GM19351 (cell line): ENCODE measurements at regions not wholly inside any gene's neighbourhood (a gene's known extent, or its start where the extent isn't known, plus 50 kb on each side); places are given as distances from the start of the nearest gene placed in this dataset.

ENCODE experiments used
- ATAC-seq: cut with Tn5 transposase; IDR thresholded peaks from one replicate; pipeline ENCODE4 v1.9.1; 2021; ENCODE audit warnings: mild to moderate bottlenecking, moderate library complexity; ENCODE audit not compliant: unreplicated experiment

- no peak for ATAC-seq
Observed at GRCh38 chr11:91872243-91872642, 352.4 kb upstream of the FAT3 start.

- ATAC-seq = no peak
Observed at GRCh38 chr11:91871791-91872190, 352.8 kb upstream of the FAT3 start.

- no peak for ATAC-seq
Observed at GRCh38 chr11:91871048-91871447, 353.6 kb upstream of the FAT3 start.

- ATAC-seq = no peak
Observed at GRCh38 chr11:91869686-91870085, 354.9 kb upstream of the FAT3 start.

GRCh38 chr11:91866642-91867041, 358.0 kb upstream of the FAT3 start:
- no peak for ATAC-seq

GRCh38 chr11:91860661-91861060, 364.0 kb upstream of the FAT3 start:
- no peak for ATAC-seq

GRCh38 chr11:91859666-91860065, 365.0 kb upstream of the FAT3 start:
- ATAC-seq = no peak

- no peak for ATAC-seq
Observed at GRCh38 chr11:91857179-91857578, 367.4 kb upstream of the FAT3 start.

- ATAC-seq = no peak
Observed at GRCh38 chr11:91854780-91855179, 369.8 kb upstream of the FAT3 start.

GRCh38 chr11:91854171-91854570, 370.4 kb upstream of the FAT3 start:
- no peak for ATAC-seq

GRCh38 chr11:91851908-91852307, 372.7 kb upstream of the FAT3 start:
- ATAC-seq = no peak

- ATAC-seq = no peak
Observed at GRCh38 chr11:91850533-91851275, 373.9 kb upstream of the FAT3 start.

GRCh38 chr11:91850021-91850420, 374.6 kb upstream of the FAT3 start:
- ATAC-seq = no peak

GRCh38 chr11:91846649-91847048, 378.0 kb upstream of the FAT3 start:
- no peak for ATAC-seq

GRCh38 chr11:91846002-91846401, 378.6 kb upstream of the FAT3 start:
- ATAC-seq = no peak

- no peak for ATAC-seq
Observed at GRCh38 chr11:91840640-91841240, 383.9 kb upstream of the FAT3 start.

GRCh38 chr11:91837411-91838330, 386.9 kb upstream of the FAT3 start:
- ATAC-seq = no peak

- no peak for ATAC-seq
Observed at GRCh38 chr11:91835051-91835560, 389.5 kb upstream of the FAT3 start.

GRCh38 chr11:91828901-91829300, 395.7 kb upstream of the FAT3 start:
- ATAC-seq = no peak

- no peak for ATAC-seq
Observed at GRCh38 chr11:91825777-91826176, 398.8 kb upstream of the FAT3 start.

- ATAC-seq = no peak
Observed at GRCh38 chr11:91823252-91823830, 401.3 kb upstream of the FAT3 start.
